K562 (cell line): ENCODE measurements at regions not wholly inside any gene's neighbourhood (a gene's known extent, or its start where the extent isn't known, plus 50 kb on each side); places are given as distances from the start of the nearest gene placed in this dataset.
"Not testable (repeated sequence)": the region's sequence is repeated elsewhere in the genome, so short reads cannot be mapped to it uniquely, and the experiment has no call there.

Experiments
- ATAC-seq: fragments of 200-7000 bp; cut with Tn5 transposase; 3 replicates; pipeline ENCODE4 v1.9.1; 2020; ENCODE audit warnings: moderate library complexity
- BruUV-seq: library from RNA; stranded (reverse); fragments of 400-500 nt; replicated peaks from 2 replicates; lab custom pipeline; 2021; lab: Mats Ljungman, UMichigan
- CTCF ChIA-PET: fragments of 300-600 bp; formaldehyde crosslinking; extraction: SDS; loops from one replicate; lab custom pipeline; 2021; ENCODE audit warnings: low intra/inter-chr PET ratio; lab: Yijun Ruan, JAX
- POLR2A ChIA-PET: fragments of 300-600, 350-650 bp; sonication (Branson Sonifier 250); formaldehyde crosslinking; extraction: SDS; loops from one replicate; lab custom pipeline; 2021; ENCODE audit warnings: antibody characterized with exemption, inconsistent platforms; lab: Yijun Ruan, JAX
- DNase-seq, 4 experiments: peaks; one replicate each; pipeline versions ENCODE4 v3.0.0 to v3.0.0-alpha.2; 2011 to 2018; ENCODE audit warnings: low spot score in 3 of 4, mixed read lengths in 3 of 4; ENCODE audit errors: extremely low read depth in 1 of 4
- FAIRE-seq: peaks from 2 replicates; lab custom pipeline; 2011; peaks lifted over from hg19 to GRCh38; lab: Jason Lieb, UNC
- H2AFZ ChIP-seq: 2 replicates; pipeline ENCODE4 v1.6.0; 2011; ENCODE audit warnings: low read depth, low read length, control low read depth, inconsistent platforms
- H3K27ac ChIP-seq: fragments of 200-600 bp; 3 replicates; pipeline ENCODE4 v1.8.0; 2011; ENCODE audit warnings: low read depth, mild to moderate bottlenecking, control low read depth, inconsistent platforms, low read length, moderate library complexity, mixed read lengths; ENCODE audit errors: extremely low read depth
- H3K27me3 ChIP-seq, 2 experiments: fragments of 300-600 bp in 1 of 2; 2 replicates in 1 of 2; 3 replicates in 1 of 2; pipeline versions ENCODE4 v1.6.0 to v1.8.0; 2011; ENCODE audit warnings: inconsistent platforms in 2 of 2, low read length in 2 of 2, mild to moderate bottlenecking in 1 of 2, mixed read lengths in 1 of 2, moderate library complexity in 1 of 2; ENCODE audit not compliant: control insufficient read depth in 2 of 2, insufficient read depth in 2 of 2
- H3K36me3 ChIP-seq: fragments of 300-600 bp; 3 replicates; pipeline ENCODE4 v1.8.0; 2011; ENCODE audit warnings: mild to moderate bottlenecking, low read length, inconsistent platforms; ENCODE audit not compliant: control insufficient read depth, insufficient read depth
- H3K4me1 ChIP-seq, 2 experiments: fragments of 200-600 bp in 1 of 2; replicated peaks in 1 of 2; 2 replicates in 1 of 2; 3 replicates in 1 of 2; pipeline versions ENCODE4 v1.5.1 to v1.8.0; 2011; ENCODE audit warnings: inconsistent platforms in 2 of 2, low read length in 2 of 2, mild to moderate bottlenecking in 1 of 2, mixed read lengths in 1 of 2, moderate library complexity in 1 of 2; ENCODE audit not compliant: control insufficient read depth in 2 of 2, insufficient read depth in 2 of 2
- H3K4me2 ChIP-seq: 2 replicates; pipeline ENCODE4 v1.6.1; 2011; ENCODE audit warnings: low read length, control low read depth, inconsistent platforms, mixed read lengths; ENCODE audit not compliant: insufficient read depth
- H3K4me3 ChIP-seq: fragments of 200-600 bp; sonication (generic), shearing (Covaris generic); 2 replicates; pipeline ENCODE4 v1.5.1; 2016; ENCODE audit warnings: control low read depth, inconsistent platforms
- H3K79me2 ChIP-seq: fragments of 200-600 bp; 3 replicates; pipeline ENCODE4 v1.8.0; 2011; ENCODE audit warnings: low read length, inconsistent platforms; ENCODE audit not compliant: control insufficient read depth, insufficient read depth
- H3K9ac ChIP-seq, 2 experiments: 2 replicates each; pipeline versions ENCODE4 v1.6.0 to v1.6.1; 2011; ENCODE audit warnings: low read depth in 2 of 2, low read length in 2 of 2, control low read depth in 1 of 2, inconsistent platforms in 1 of 2, mild to moderate bottlenecking in 1 of 2, mixed read lengths in 1 of 2; ENCODE audit not compliant: insufficient read depth in 1 of 2
- H3K9me1 ChIP-seq: one replicate; pipeline ENCODE4 v1.6.0; 2011; ENCODE audit warnings: inconsistent platforms, mild to moderate bottlenecking, low read length, moderate library complexity; ENCODE audit not compliant: control insufficient read depth, insufficient read depth
- H3K9me3 ChIP-seq: replicated peaks from 2 replicates; pipeline ENCODE4 v1.5.1; 2011; ENCODE audit warnings: low read depth, low read length, inconsistent platforms; ENCODE audit not compliant: control insufficient read depth, insufficient read depth
- H4K20me1 ChIP-seq: replicated peaks from 2 replicates; pipeline ENCODE4 v1.6.1; 2011; ENCODE audit warnings: low read length, inconsistent platforms, mixed read lengths; ENCODE audit not compliant: control insufficient read depth, insufficient read depth
- ZNF146 ChIP-seq: IDR thresholded peaks from one replicate; pipeline ENCODE4 v1.6.1; 2018; ENCODE audit warnings: missing compliant biosample characterization; ENCODE audit not compliant: unreplicated experiment
- WGBS: fragments of 100-300 bp; shearing (Covaris generic); methylation state at CpG from one replicate; pipeline ENCODE4 v1.1.6; 2016; ENCODE audit warnings: low coverage, mixed read lengths; ENCODE audit not compliant: insufficient coverage; ENCODE audit errors: missing lambda C conversion rate; 5-methylcytosine and 5-hydroxymethylcytosine counted together
- in situ Hi-C: fragments of 300-500 bp; cut with MboI; formaldehyde crosslinking; loops from 4 replicates; pipeline ENCODE4 v1.15.0; 2018; ENCODE audit warnings: inconsistent platforms, mixed read lengths
- intact Hi-C: fragments of 100-400 bp; cut with micrococcal nuclease; formaldehyde crosslinking; loops from 2 replicates; pipeline ENCODE4 v1.14.2; 2022

DNA sequence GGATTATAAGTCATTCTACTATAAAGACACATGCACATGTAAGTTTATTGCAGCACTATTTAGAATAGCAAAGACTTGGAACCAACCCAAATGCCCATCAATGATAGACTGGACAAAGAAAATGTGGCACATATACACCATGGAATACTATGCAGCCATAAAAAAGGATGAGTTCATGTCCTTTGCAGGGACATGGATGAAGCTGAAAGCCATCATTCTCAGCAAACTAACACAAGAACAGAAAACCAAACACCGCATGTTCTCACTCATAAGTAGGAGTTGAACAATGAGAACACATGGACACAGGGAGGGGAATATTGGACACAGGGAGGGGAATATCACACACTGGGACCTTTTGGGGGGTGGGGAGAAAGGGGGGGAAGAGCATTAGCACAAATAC is 88.7 kb upstream of the ATXN3L start:
- H3K79me2 ChIP-seq, H3K36me3 ChIP-seq, DNase-seq, H4K20me1 ChIP-seq, in situ Hi-C loops, H2AFZ ChIP-seq, H3K4me3 ChIP-seq, H3K4me1 ChIP-seq, POLR2A ChIA-PET, H3K27ac ChIP-seq, H3K27me3 ChIP-seq, FAIRE-seq, H3K9me1 ChIP-seq, BruUV-seq, H3K9ac ChIP-seq, intact Hi-C loops, H3K9me3 ChIP-seq, CTCF ChIA-PET, ATAC-seq, H3K4me2 ChIP-seq: not testable (repeated sequence)
- TF ChIP-seq ZNF146: peak; percentile 58
- 20% methylated on average over 1 of the region's 1 CpG for WGBS

- ATAC-seq, H3K27me3 ChIP-seq, H3K9ac ChIP-seq, H2AFZ ChIP-seq, BruUV-seq, H3K9me1 ChIP-seq, H3K4me2 ChIP-seq, H3K4me1 ChIP-seq, POLR2A ChIA-PET, FAIRE-seq, H3K9me3 ChIP-seq, intact Hi-C loops, in situ Hi-C loops, H4K20me1 ChIP-seq, H3K79me2 ChIP-seq, CTCF ChIA-PET, DNase-seq, H3K27ac ChIP-seq, H3K36me3 ChIP-seq, H3K4me3 ChIP-seq: not testable (repeated sequence)
- 0% methylated on average over 4 of the region's 7 CpGs for WGBS
Observed at GRCh38 chrX:13404777-13405176, 84.9 kb upstream of the ATXN3L start.
